Ectodermal cell (in vitro differentiated cells): ENCODE measurements at regions not wholly inside any gene's neighbourhood (a gene's known extent, or its start where the extent isn't known, plus 50 kb on each side); places are given as distances from the start of the nearest gene placed in this dataset.
"Not testable (repeated sequence)": the region's sequence is repeated elsewhere in the genome, so short reads cannot be mapped to it uniquely, and the experiment has no call there.

Experiments used
- H3K27ac ChIP-seq: 2 replicates; pipeline ENCODE4 v1.7.0; 2013; ENCODE audit warnings: mild to moderate bottlenecking, low read depth, low read length; ENCODE audit not compliant: insufficient read depth, poor library complexity, severe bottlenecking
- H3K27me3 ChIP-seq: 2 replicates; pipeline ENCODE4 v1.7.0; 2013; ENCODE audit warnings: mild to moderate bottlenecking, low read length; ENCODE audit not compliant: insufficient read depth, control insufficient read depth, poor library complexity, severe bottlenecking
- H3K36me3 ChIP-seq: one replicate; pipeline ENCODE4 v1.7.0; 2013; ENCODE audit warnings: low read length; ENCODE audit not compliant: control insufficient read depth, insufficient read depth
- H3K4me1 ChIP-seq: one replicate; pipeline ENCODE4 v1.7.0; 2013; ENCODE audit warnings: low read length; ENCODE audit not compliant: control insufficient read depth, insufficient read depth
- H3K4me3 ChIP-seq: 2 replicates; pipeline ENCODE4 v1.7.0; 2013; ENCODE audit warnings: low read depth, low read length, control low read depth; ENCODE audit not compliant: insufficient read depth
- H3K9me3 ChIP-seq: 2 replicates; pipeline ENCODE4 v1.7.0; 2013; ENCODE audit warnings: mild to moderate bottlenecking, low read length, moderate library complexity; ENCODE audit not compliant: control insufficient read depth
- WGBS, 2 experiments: methylation state at CpG; one replicate each; pipeline ENCODE4 v1.1.7; 2013; ENCODE audit warnings: missing lambda C conversion rate in 2 of 2; 5-methylcytosine and 5-hydroxymethylcytosine counted together

- WGBS, 2 experiments = 93 to 95% methylated on average over 3 of the region's 5 CpGs
- not testable (repeated sequence) for H3K4me1 ChIP-seq, H3K27me3 ChIP-seq, H3K36me3 ChIP-seq, H3K4me3 ChIP-seq, H3K9me3 ChIP-seq, H3K27ac ChIP-seq
Observed at GRCh38 chr21:27858053-27858825, 891.4 kb upstream of the ADAMTS5 start.

- H3K4me3 ChIP-seq, H3K27me3 ChIP-seq, H3K9me3 ChIP-seq, H3K4me1 ChIP-seq, H3K36me3 ChIP-seq, H3K27ac ChIP-seq: not testable (repeated sequence)
- WGBS, 2 experiments = 100% methylated on average over 1 to 2 of the region's 3 CpGs
Observed at GRCh38 chr21:27856988-27857387, 890.1 kb upstream of the ADAMTS5 start.

- Histone ChIP-seq H3K27me3 (no peaks in the 10 kb centered on the region), H3K9me3 (no peaks in the 10 kb centered on the region), H3K4me1 (no peaks in the 10 kb centered on the region), H3K36me3 (no peaks in the 10 kb centered on the region), H3K4me3 (no peak overlapping the region), H3K27ac (no peak overlapping the region)
- WGBS, 2 experiments = 80 to 95% methylated on average over 1 to 3 of the region's 3 CpGs
Observed at GRCh38 chr21:27841084-27841672, 874.3 kb upstream of the ADAMTS5 start.

GRCh38 chr21:27840262-27840661 lies 873.4 kb upstream of the ADAMTS5 start:
- H3K27ac ChIP-seq = no peak overlapping the region
- H3K4me1 ChIP-seq = no peaks in the 10 kb centered on the region
- no peaks in the 10 kb centered on the region for H3K36me3 ChIP-seq
- no peak overlapping the region for H3K4me3 ChIP-seq
- H3K27me3 ChIP-seq = no peaks in the 10 kb centered on the region
- H3K9me3 ChIP-seq = no peaks in the 10 kb centered on the region
- WGBS, 2 experiments = 95 to 100% methylated on average over 2 to 3 of the region's 3 CpGs

- 91 to 94% methylated on average over 3 of the region's 3 CpGs for WGBS, 2 experiments
- H3K4me3 ChIP-seq = no peak overlapping the region
- no peaks in the 10 kb centered on the region for H3K27me3 ChIP-seq
- no peaks in the 10 kb centered on the region for H3K36me3 ChIP-seq
- H3K27ac ChIP-seq = no peak overlapping the region
- H3K4me1 ChIP-seq = no peaks in the 10 kb centered on the region
- no peaks in the 10 kb centered on the region for H3K9me3 ChIP-seq
Observed at GRCh38 chr21:27839512-27840115, 872.7 kb upstream of the ADAMTS5 start.

- Histone ChIP-seq H3K36me3 (no peaks in the 10 kb centered on the region), H3K27ac (no peak overlapping the region), H3K4me1 (no peaks in the 10 kb centered on the region), H3K27me3 (no peaks in the 10 kb centered on the region), H3K9me3 (no peaks in the 10 kb centered on the region), H3K4me3 (no peak overlapping the region)
- 100% methylated on average over 1 of the region's 1 CpG for WGBS, 2 experiments
Observed at GRCh38 chr21:27838573-27838972, 871.7 kb upstream of the ADAMTS5 start.

- no peak overlapping the region for H3K4me3 ChIP-seq
- 100% methylated on average over 1 of the region's 1 CpG for WGBS, 2 experiments
- H3K27ac ChIP-seq = no peak overlapping the region
- H3K36me3 ChIP-seq = no peaks in the 10 kb centered on the region
- H3K4me1 ChIP-seq = no peaks in the 10 kb centered on the region
- H3K9me3 ChIP-seq = no peaks in the 10 kb centered on the region
- H3K27me3 ChIP-seq = no peaks in the 10 kb centered on the region
Observed at GRCh38 chr21:27837936-27838335, 871.0 kb upstream of the ADAMTS5 start.

GRCh38 chr21:27833298-27833697 lies 866.4 kb upstream of the ADAMTS5 start:
- 50 to 77% methylated on average over 1 to 3 of the region's 3 CpGs for WGBS, 2 experiments
- H3K27me3 ChIP-seq = no peaks in the 10 kb centered on the region
- no peak overlapping the region for H3K27ac ChIP-seq
- no peaks in the 10 kb centered on the region for H3K4me1 ChIP-seq
- H3K36me3 ChIP-seq = no peaks in the 10 kb centered on the region
- H3K9me3 ChIP-seq = no peaks in the 10 kb centered on the region
- H3K4me3 ChIP-seq = no peak overlapping the region

GRCh38 chr21:27831816-27832569 lies 865.1 kb upstream of the ADAMTS5 start:
- no peaks in the 10 kb centered on the region for H3K27me3 ChIP-seq
- H3K4me3 ChIP-seq = no peak overlapping the region
- no peaks in the 10 kb centered on the region for H3K4me1 ChIP-seq
- H3K27ac ChIP-seq = no peak overlapping the region
- WGBS, 2 experiments = 88 to 97% methylated on average over 3 of the region's 3 CpGs
- no peaks in the 10 kb centered on the region for H3K9me3 ChIP-seq
- no peaks in the 10 kb centered on the region for H3K36me3 ChIP-seq

GRCh38 chr21:27831177-27831576 lies 864.3 kb upstream of the ADAMTS5 start:
- WGBS, 2 experiments = 100% methylated on average over 1 of the region's 1 CpG
- Histone ChIP-seq H3K4me3 (no peak overlapping the region), H3K36me3 (no peaks in the 10 kb centered on the region)

More at GRCh38 chr21:27831177-27831576, 864.3 kb upstream of the ADAMTS5 start:
- H3K9me3 ChIP-seq = no peaks in the 10 kb centered on the region
- no peak overlapping the region for H3K27ac ChIP-seq
- no peaks in the 10 kb centered on the region for H3K4me1 ChIP-seq
- H3K27me3 ChIP-seq = no peaks in the 10 kb centered on the region
